GM12872 (cell line): ENCODE measurements at regions not wholly inside any gene's neighbourhood (a gene's known extent, or its start where the extent isn't known, plus 50 kb on each side); places are given as distances from the start of the nearest gene placed in this dataset.

ENCODE experiments used
- CTCF ChIP-seq: IDR thresholded peaks from 3 replicates; pipeline ENCODE4 v1.5.1; 2011; ENCODE audit warnings: low read depth, mild to moderate bottlenecking, low read length, moderate library complexity; ENCODE audit not compliant: insufficient read depth

GRCh38 chr3:178019645-178020044 lies 516.6 kb upstream of the KCNMB2 start:
- TF ChIP-seq CTCF: no peak

GRCh38 chr3:178022599-178022998 lies 513.6 kb upstream of the KCNMB2 start:
- no peak for TF ChIP-seq CTCF

GRCh38 chr3:178028933-178029332 lies 507.3 kb upstream of the KCNMB2 start:
- TF ChIP-seq CTCF: no peak

GRCh38 chr3:178036451-178037144 lies 499.6 kb upstream of the KCNMB2 start:
- no peak for TF ChIP-seq CTCF

- no peak for TF ChIP-seq CTCF
These were observed 494.3 kb upstream of the KCNMB2 start for GRCh38 chr3:178041931-178042330.

- TF ChIP-seq CTCF: no peak
These were observed 493.9 kb upstream of the KCNMB2 start for GRCh38 chr3:178042376-178042775.

GRCh38 chr3:178043084-178043483 lies 493.2 kb upstream of the KCNMB2 start:
- no peak for TF ChIP-seq CTCF
